Keratinocyte (primary cell): ENCODE measurements at regions not wholly inside any gene's neighbourhood (a gene's known extent, or its start where the extent isn't known, plus 50 kb on each side); places are given as distances from the start of the nearest gene placed in this dataset.

Experiments
- EZH2 ChIP-seq: IDR thresholded peaks from one replicate; pipeline ENCODE4 v1.6.1; 2012; ENCODE audit warnings: inconsistent platforms, mild to moderate bottlenecking, low read length, moderate library complexity
- TF ChIP-seq, protein P1 (sequence below), 3 experiments: IDR thresholded peaks in 1 of 3; conservative IDR thresholded peaks in 1 of 3; optimal IDR thresholded peaks in 1 of 3; 2 replicates in 2 of 3; 3 replicates in 1 of 3; pipeline versions ENCODE3 to v1.5.1; 2011; ENCODE audit warnings: low read length in 3 of 3, mild to moderate bottlenecking in 3 of 3, moderate library complexity in 2 of 3, control low read depth in 1 of 3, inconsistent platforms in 1 of 3; ENCODE audit not compliant: insufficient read depth in 2 of 3; ENCODE audit errors: extremely low read depth in 1 of 3

DNA sequence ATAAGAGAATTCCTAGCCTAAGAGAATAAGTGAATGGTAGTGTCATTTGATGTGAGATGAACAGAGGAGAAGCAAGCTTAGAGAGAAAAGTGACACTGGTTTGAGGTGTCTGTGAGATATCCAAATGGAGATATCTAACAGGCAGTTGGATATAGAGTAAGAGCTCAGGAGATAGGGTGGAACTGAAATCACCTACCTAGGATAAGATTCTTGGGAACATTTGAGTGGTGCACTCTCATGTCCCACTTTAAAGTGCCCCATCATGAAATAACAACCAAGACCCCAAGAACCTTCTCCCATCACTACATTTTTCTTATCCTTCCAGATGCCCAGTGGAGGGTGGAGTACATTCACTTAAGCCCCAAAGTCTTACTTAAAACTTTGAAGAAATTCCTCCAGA is 109.0 kb upstream of the MAFB start:
- TF ChIP-seq, protein P1, sequence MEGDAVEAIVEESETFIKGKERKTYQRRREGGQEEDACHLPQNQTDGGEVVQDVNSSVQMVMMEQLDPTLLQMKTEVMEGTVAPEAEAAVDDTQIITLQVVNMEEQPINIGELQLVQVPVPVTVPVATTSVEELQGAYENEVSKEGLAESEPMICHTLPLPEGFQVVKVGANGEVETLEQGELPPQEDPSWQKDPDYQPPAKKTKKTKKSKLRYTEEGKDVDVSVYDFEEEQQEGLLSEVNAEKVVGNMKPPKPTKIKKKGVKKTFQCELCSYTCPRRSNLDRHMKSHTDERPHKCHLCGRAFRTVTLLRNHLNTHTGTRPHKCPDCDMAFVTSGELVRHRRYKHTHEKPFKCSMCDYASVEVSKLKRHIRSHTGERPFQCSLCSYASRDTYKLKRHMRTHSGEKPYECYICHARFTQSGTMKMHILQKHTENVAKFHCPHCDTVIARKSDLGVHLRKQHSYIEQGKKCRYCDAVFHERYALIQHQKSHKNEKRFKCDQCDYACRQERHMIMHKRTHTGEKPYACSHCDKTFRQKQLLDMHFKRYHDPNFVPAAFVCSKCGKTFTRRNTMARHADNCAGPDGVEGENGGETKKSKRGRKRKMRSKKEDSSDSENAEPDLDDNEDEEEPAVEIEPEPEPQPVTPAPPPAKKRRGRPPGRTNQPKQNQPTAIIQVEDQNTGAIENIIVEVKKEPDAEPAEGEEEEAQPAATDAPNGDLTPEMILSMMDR (optimal IDR thresholded peaks at IDR 0.05 in 1 of 3, IDR thresholded peaks at IDR 0.05 in 1 of 3, conservative IDR thresholded peaks at IDR 0.05 in 1 of 3; ENCODE audit: extremely low read depth in 1 of 3, insufficient read depth in 2 of 3, low read length in 3 of 3), result no peak
- no peak for TF ChIP-seq EZH2
